K562 (cell line): ENCODE measurements at regions not wholly inside any gene's neighbourhood (a gene's known extent, or its start where the extent isn't known, plus 50 kb on each side); places are given as distances from the start of the nearest gene placed in this dataset.
"Not testable (repeated sequence)": the region's sequence is repeated elsewhere in the genome, so short reads cannot be mapped to it uniquely, and the experiment has no call there.

Experiments used
- ATAC-seq: fragments of 200-7000 bp; cut with Tn5 transposase; 3 replicates; pipeline ENCODE4 v1.9.1; 2020; ENCODE audit warnings: moderate library complexity
- BruUV-seq: library from RNA; stranded (reverse); fragments of 400-500 nt; replicated peaks from 2 replicates; lab custom pipeline; 2021; lab: Mats Ljungman, UMichigan
- CTCF ChIA-PET: fragments of 300-600 bp; formaldehyde crosslinking; extraction: SDS; loops from one replicate; lab custom pipeline; 2021; ENCODE audit warnings: low intra/inter-chr PET ratio; lab: Yijun Ruan, JAX
- POLR2A ChIA-PET: fragments of 300-600, 350-650 bp; sonication (Branson Sonifier 250); formaldehyde crosslinking; extraction: SDS; loops from one replicate; lab custom pipeline; 2021; ENCODE audit warnings: antibody characterized with exemption, inconsistent platforms; lab: Yijun Ruan, JAX
- DNase-seq, 4 experiments: peaks; one replicate each; pipeline versions ENCODE4 v3.0.0 to v3.0.0-alpha.2; 2011 to 2018; ENCODE audit warnings: low spot score in 3 of 4, mixed read lengths in 3 of 4; ENCODE audit errors: extremely low read depth in 1 of 4
- FAIRE-seq: peaks from 2 replicates; lab custom pipeline; 2011; peaks lifted over from hg19 to GRCh38; lab: Jason Lieb, UNC
- H2AFZ ChIP-seq: 2 replicates; pipeline ENCODE4 v1.6.0; 2011; ENCODE audit warnings: low read depth, low read length, control low read depth, inconsistent platforms
- H3K27ac ChIP-seq: fragments of 200-600 bp; 3 replicates; pipeline ENCODE4 v1.8.0; 2011; ENCODE audit warnings: low read depth, mild to moderate bottlenecking, control low read depth, inconsistent platforms, low read length, moderate library complexity, mixed read lengths; ENCODE audit errors: extremely low read depth
- H3K27me3 ChIP-seq, 2 experiments: fragments of 300-600 bp in 1 of 2; 2 replicates in 1 of 2; 3 replicates in 1 of 2; pipeline versions ENCODE4 v1.6.0 to v1.8.0; 2011; ENCODE audit warnings: inconsistent platforms in 2 of 2, low read length in 2 of 2, mild to moderate bottlenecking in 1 of 2, mixed read lengths in 1 of 2, moderate library complexity in 1 of 2; ENCODE audit not compliant: control insufficient read depth in 2 of 2, insufficient read depth in 2 of 2
- H3K36me3 ChIP-seq: fragments of 300-600 bp; 3 replicates; pipeline ENCODE4 v1.8.0; 2011; ENCODE audit warnings: mild to moderate bottlenecking, low read length, inconsistent platforms; ENCODE audit not compliant: control insufficient read depth, insufficient read depth
- H3K4me1 ChIP-seq, 2 experiments: fragments of 200-600 bp in 1 of 2; replicated peaks in 1 of 2; 2 replicates in 1 of 2; 3 replicates in 1 of 2; pipeline versions ENCODE4 v1.5.1 to v1.8.0; 2011; ENCODE audit warnings: inconsistent platforms in 2 of 2, low read length in 2 of 2, mild to moderate bottlenecking in 1 of 2, mixed read lengths in 1 of 2, moderate library complexity in 1 of 2; ENCODE audit not compliant: control insufficient read depth in 2 of 2, insufficient read depth in 2 of 2
- H3K4me2 ChIP-seq: 2 replicates; pipeline ENCODE4 v1.6.1; 2011; ENCODE audit warnings: low read length, control low read depth, inconsistent platforms, mixed read lengths; ENCODE audit not compliant: insufficient read depth
- H3K4me3 ChIP-seq: fragments of 200-600 bp; sonication (generic), shearing (Covaris generic); 2 replicates; pipeline ENCODE4 v1.5.1; 2016; ENCODE audit warnings: control low read depth, inconsistent platforms
- H3K79me2 ChIP-seq: fragments of 200-600 bp; 3 replicates; pipeline ENCODE4 v1.8.0; 2011; ENCODE audit warnings: low read length, inconsistent platforms; ENCODE audit not compliant: control insufficient read depth, insufficient read depth
- H3K9ac ChIP-seq, 2 experiments: 2 replicates each; pipeline versions ENCODE4 v1.6.0 to v1.6.1; 2011; ENCODE audit warnings: low read depth in 2 of 2, low read length in 2 of 2, control low read depth in 1 of 2, inconsistent platforms in 1 of 2, mild to moderate bottlenecking in 1 of 2, mixed read lengths in 1 of 2; ENCODE audit not compliant: insufficient read depth in 1 of 2
- H3K9me1 ChIP-seq: one replicate; pipeline ENCODE4 v1.6.0; 2011; ENCODE audit warnings: inconsistent platforms, mild to moderate bottlenecking, low read length, moderate library complexity; ENCODE audit not compliant: control insufficient read depth, insufficient read depth
- H3K9me3 ChIP-seq: replicated peaks from 2 replicates; pipeline ENCODE4 v1.5.1; 2011; ENCODE audit warnings: low read depth, low read length, inconsistent platforms; ENCODE audit not compliant: control insufficient read depth, insufficient read depth
- H4K20me1 ChIP-seq: replicated peaks from 2 replicates; pipeline ENCODE4 v1.6.1; 2011; ENCODE audit warnings: low read length, inconsistent platforms, mixed read lengths; ENCODE audit not compliant: control insufficient read depth, insufficient read depth
- HMBOX1 ChIP-seq: sonication (generic); IDR thresholded peaks from 2 replicates; pipeline ENCODE4 v1.6.1; 2016
- NFE2 ChIP-seq: IDR thresholded peaks from 2 replicates; pipeline ENCODE4 v1.6.1; 2014; ENCODE audit warnings: antibody characterized with exemption, low read depth
- WGBS: fragments of 100-300 bp; shearing (Covaris generic); methylation state at CpG from one replicate; pipeline ENCODE4 v1.1.6; 2016; ENCODE audit warnings: low coverage, mixed read lengths; ENCODE audit not compliant: insufficient coverage; ENCODE audit errors: missing lambda C conversion rate; 5-methylcytosine and 5-hydroxymethylcytosine counted together
- in situ Hi-C: fragments of 300-500 bp; cut with MboI; formaldehyde crosslinking; loops from 4 replicates; pipeline ENCODE4 v1.15.0; 2018; ENCODE audit warnings: inconsistent platforms, mixed read lengths
- intact Hi-C: fragments of 100-400 bp; cut with micrococcal nuclease; formaldehyde crosslinking; loops from 2 replicates; pipeline ENCODE4 v1.14.2; 2022

- H3K36me3 ChIP-seq, in situ Hi-C loops, H3K9me3 ChIP-seq: not testable (repeated sequence)
- intact Hi-C loops: loop anchor here (10.0 kb wide), 1 partner anchor 275 kb away; no protein-coding TSS in a partner anchor
- TF ChIP-seq NFE2 (0 out of 2 replicates have a peak, but pooled peaks have one; percentile 27), HMBOX1 (0 out of 2 replicates have a peak, but pooled peaks have one; percentile 23)
- TF ChIP-seq, all 486 proteins: peak for 2; not testable (repeated sequence) for 484
- POLR2A ChIA-PET, H3K4me1 ChIP-seq, H3K4me3 ChIP-seq, H3K27ac ChIP-seq, CTCF ChIA-PET, BruUV-seq, H3K9me1 ChIP-seq, DNase-seq, H4K20me1 ChIP-seq, FAIRE-seq, ATAC-seq, H3K9ac ChIP-seq, H3K79me2 ChIP-seq: not testable (repeated sequence)
- Histone ChIP-seq H2AFZ (0 out of 2 replicates have a peak overlapping the region, but pooled peaks have one; percentile 59), H3K27me3 (peaks cover 0 to 10% of the 10 kb centered on the region in 2 experiments; a peak in 2 of 5 replicates), H3K4me2 (peak overlapping the region; percentile 25; the same call in 1 of the 2 replicates)
- 39% methylated on average over 4 of the region's 6 CpGs for WGBS
Observed at GRCh38 chr12:12009749-12010276, 60.9 kb upstream of the BCL2L14 start.
